Liver (tissue), 3 donors: ENCODE measurements at regions not wholly inside any gene's neighbourhood (a gene's known extent, or its start where the extent isn't known, plus 50 kb on each side); places are given as distances from the start of the nearest gene placed in this dataset.

Source experiments
- CTCF ChIP-seq: fragments of 150-350 bp; IDR thresholded peaks from 2 replicates; pipeline ENCODE4 v1.5.1; 2017; ENCODE audit warnings: improper control_type of control experiment, low read depth, low read length; ENCODE audit not compliant: missing input control
- GABPA ChIP-seq, 2 donors: IDR thresholded peaks in 1 of 2; conservative IDR thresholded peaks in 1 of 2; 2 replicates each; pipeline ENCODE4 v1.6.1; 2016; ENCODE audit warnings: antibody characterized with exemption in 2 of 2, mild to moderate bottlenecking in 1 of 2, moderate library complexity in 1 of 2
- JUND ChIP-seq, 2 donors: IDR thresholded peaks; 2 replicates each; pipeline ENCODE4 v1.6.1; 2016; ENCODE audit warnings: antibody characterized with exemption in 2 of 2
- SP1 ChIP-seq: IDR thresholded peaks from 2 replicates; pipeline ENCODE4 v1.6.1; 2018; ENCODE audit warnings: antibody characterized with exemption, mild to moderate bottlenecking
- donor health status: healthy.
- donor health status: healthy.

GRCh38 chr9:73773896-73774295 is 622.2 kb downstream of the ANXA1 start:
- no peak for TF ChIP-seq CTCF
- no peak for TF ChIP-seq SP1
- no peak for TF ChIP-seq JUND (IDR thresholded peaks at IDR 0.05)
- TF ChIP-seq GABPA (IDR thresholded peaks at IDR 0.05 in 1 of 2, conservative IDR thresholded peaks at IDR 0.05 in 1 of 2): no peak
